Inflammatory macrophage (primary cell): ENCODE measurements at regions not wholly inside any gene's neighbourhood (a gene's known extent, or its start where the extent isn't known, plus 50 kb on each side); places are given as distances from the start of the nearest gene placed in this dataset.
A peak's percentile ranks its signal among the peaks of the same experiment; 100 is the strongest.

ENCODE experiments used
- DNase-seq, 2 donors: peaks; one replicate each; pipeline ENCODE4 v3.0.0-alpha.2; 2020 to 2022

- no peak for DNase-seq
Observed at GRCh38 chr12:93311827-93312226, 65.9 kb upstream of the NUDT4 start.

- DNase-seq = no peak
Observed at GRCh38 chr12:93314177-93314497, 63.6 kb upstream of the NUDT4 start.

GRCh38 chr12:93315385-93315906, 62.3 kb upstream of the NUDT4 start:
- no peak for DNase-seq

GRCh38 chr12:93315907-93316622, 61.7 kb upstream of the NUDT4 start:
- DNase-seq = no peak

- no peak for DNase-seq
Observed at GRCh38 chr12:93316623-93316971, 61.1 kb upstream of the NUDT4 start.

- peak; percentile 41 to 43 for DNase-seq
Observed at GRCh38 chr12:93317227-93317626, 60.5 kb upstream of the NUDT4 start.

GRCh38 chr12:93318720-93319522, 58.8 kb upstream of the NUDT4 start:
- DNase-seq = no peak

GRCh38 chr12:93319523-93320050, 58.1 kb upstream of the NUDT4 start:
- no peak for DNase-seq

GRCh38 chr12:93322784-93323183, 54.9 kb upstream of the NUDT4 start:
- no peak for DNase-seq

- no peak for DNase-seq
Observed at GRCh38 chr12:93323625-93324329, 53.9 kb upstream of the NUDT4 start.

- no peak for DNase-seq
Observed at GRCh38 chr12:93325855-93326254, 51.9 kb upstream of the NUDT4 start.
